ENCODE measurements at regions not wholly inside any gene's neighbourhood (a gene's known extent, or its start where the extent isn't known, plus 50 kb on each side); places are given as distances from the start of the nearest gene placed in this dataset.

DNA sequence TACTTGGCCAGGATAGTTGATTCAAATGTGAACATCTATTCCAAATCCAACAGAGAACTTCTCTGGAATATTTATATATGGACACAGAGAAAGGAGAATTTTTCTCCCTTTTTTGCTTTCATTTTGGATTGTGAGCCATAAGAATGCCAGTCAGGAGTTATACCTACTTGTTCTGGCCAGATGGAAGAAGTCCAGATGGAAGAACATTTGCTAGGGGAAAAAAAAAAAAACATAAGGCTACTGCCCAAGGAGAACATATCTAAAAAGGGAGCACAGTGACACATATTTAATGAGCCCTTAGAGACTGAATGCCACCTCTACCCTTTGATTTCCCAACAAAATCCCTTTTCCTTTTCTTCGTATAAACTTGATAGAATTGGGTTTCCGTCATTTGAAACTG, 61.7 kb upstream of the PPP2R2B start:
- Histone ChIP-seq H3K9me3 (ENCODE audit: control extremely low read depth in 1 of 5, control insufficient read depth in 4 of 5, insufficient read depth in 2 of 5, low read depth in 1 of 5, low read length in 4 of 5) (no peaks in the 10 kb centered on the region), H3K4me1 (ENCODE audit: control extremely low read depth in 1 of 4, control insufficient read depth in 4 of 4, insufficient read depth in 4 of 4, low read length in 3 of 4) (no peaks in the 10 kb centered on the region), H3K27me3 (replicated peaks in 2 of 5; ENCODE audit: control insufficient read depth in 4 of 5, insufficient read depth in 5 of 5, low read length in 4 of 5) (no peaks in the 10 kb centered on the region), H3K36me3 (ENCODE audit: control insufficient read depth in 4 of 4, insufficient read depth in 4 of 4, low read length in 3 of 4) (no peaks in the 10 kb centered on the region), H3K27ac (ENCODE audit: insufficient read depth in 1 of 2, low read depth in 1 of 2, low read length in 2 of 2, poor library complexity in 1 of 2, severe bottlenecking in 2 of 2) (no peak overlapping the region), H3K4me3 (ENCODE audit: control insufficient read depth in 1 of 7, extremely low read depth in 1 of 7, insufficient read depth in 4 of 7, low read depth in 2 of 7, low read length in 6 of 7) (no peak overlapping the region)
- WGBS (ENCODE audit: insufficient coverage), result 100% methylated on average over 2 of the region's 2 CpGs
- CTCF ChIA-PET, result interaction anchor here (1.9 kb wide), 1 partner anchor 26 kb away, joined by 9 read pairs; no protein-coding TSS in a partner anchor
- no peak for DNase-seq
- POLR2A ChIA-PET, result interaction anchor here (0.6 kb wide), 1 partner anchor 234 kb away, joined by 3 read pairs; no protein-coding TSS in a partner anchor

DNA sequence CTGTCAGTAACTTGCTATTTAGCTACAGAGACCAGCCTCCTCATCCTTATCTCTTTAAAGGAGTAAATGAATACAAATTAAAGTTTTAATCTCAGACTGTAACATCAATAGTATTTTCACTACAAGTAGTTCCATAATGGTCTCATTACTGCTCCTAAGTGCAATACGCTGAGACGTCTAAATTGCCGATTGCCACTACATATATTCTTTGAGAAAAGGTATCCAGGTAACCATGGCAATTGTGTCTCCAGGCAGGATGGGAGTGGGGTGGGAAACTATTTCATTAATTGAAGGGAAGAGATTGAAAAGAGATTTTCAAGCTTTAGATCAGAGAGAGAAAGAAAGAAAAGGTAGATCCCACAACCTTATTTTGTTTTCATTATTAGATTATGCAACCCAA, 65.5 kb upstream of the PPP2R2B start:
- no peaks in the 10 kb centered on the region for H3K27me3 ChIP-seq (replicated peaks in 2 of 5; ENCODE audit: control insufficient read depth in 4 of 5, insufficient read depth in 5 of 5, low read length in 4 of 5)
- H3K9me3 ChIP-seq (ENCODE audit: control extremely low read depth in 1 of 5, control insufficient read depth in 4 of 5, insufficient read depth in 2 of 5, low read depth in 1 of 5, low read length in 4 of 5), result no peaks in the 10 kb centered on the region
- ChIA-PET CTCF (no interaction called here), POLR2A (no interaction called here)
- H3K36me3 ChIP-seq (ENCODE audit: control insufficient read depth in 4 of 4, insufficient read depth in 4 of 4, low read length in 3 of 4), result no peaks in the 10 kb centered on the region
- H3K27ac ChIP-seq (ENCODE audit: insufficient read depth in 1 of 2, low read depth in 1 of 2, low read length in 2 of 2, poor library complexity in 1 of 2, severe bottlenecking in 2 of 2), result no peak overlapping the region
- 100% methylated on average over 3 of the region's 3 CpGs for WGBS (ENCODE audit: insufficient coverage)
- DNase-seq, result no peak
- no peak overlapping the region for H3K4me3 ChIP-seq (ENCODE audit: control insufficient read depth in 1 of 7, extremely low read depth in 1 of 7, insufficient read depth in 4 of 7, low read depth in 2 of 7, low read length in 6 of 7)
- H3K4me1 ChIP-seq (ENCODE audit: control extremely low read depth in 1 of 4, control insufficient read depth in 4 of 4, insufficient read depth in 4 of 4, low read length in 3 of 4), result no peaks in the 10 kb centered on the region

DNA sequence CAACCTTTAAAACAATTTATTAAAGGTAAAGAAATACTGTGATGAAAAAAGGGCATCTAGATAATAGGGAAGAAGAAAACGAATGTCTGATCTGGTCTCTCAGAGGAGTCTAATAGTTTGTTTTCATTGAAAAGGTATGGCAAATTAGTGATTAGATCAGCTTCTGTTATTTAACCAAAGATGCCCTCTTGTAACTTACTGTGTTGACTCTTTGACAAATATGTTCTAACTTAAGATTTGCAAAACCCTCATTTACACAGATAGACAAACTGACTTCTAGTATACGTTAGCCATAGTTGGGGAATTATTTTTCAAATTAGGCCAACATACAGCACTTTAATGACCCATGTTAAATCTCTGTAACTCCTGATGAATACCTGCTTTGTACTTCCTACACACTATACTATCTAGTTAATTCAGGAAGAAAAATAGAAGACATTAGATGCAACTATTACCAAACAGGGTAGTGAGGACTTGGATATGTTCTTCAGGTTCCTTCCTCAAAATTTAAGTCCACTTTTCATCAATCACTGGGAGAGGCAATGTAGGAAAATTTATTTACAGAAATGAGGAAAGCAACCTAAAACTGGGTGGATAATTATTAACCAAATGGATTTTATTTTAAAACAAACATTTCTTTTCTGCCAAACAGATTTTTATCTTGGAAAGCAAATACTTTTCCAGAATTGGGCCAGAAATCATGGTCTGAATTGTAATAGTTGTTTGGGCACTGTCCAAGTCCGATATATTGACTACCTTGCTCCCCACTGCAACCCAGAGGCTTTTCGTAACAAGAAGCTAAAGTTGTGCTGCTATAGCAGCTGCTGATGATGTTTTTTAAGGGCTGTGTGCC, 66.4 kb upstream of the PPP2R2B start:
- no peaks in the 10 kb centered on the region for H3K27me3 ChIP-seq (replicated peaks in 2 of 5; ENCODE audit: control insufficient read depth in 4 of 5, insufficient read depth in 5 of 5, low read length in 4 of 5)
- 100% methylated on average over 1 of the region's 4 CpGs for WGBS (ENCODE audit: insufficient coverage)
- ChIA-PET CTCF (no interaction called here), POLR2A (no interaction called here)
- H3K4me3 ChIP-seq (ENCODE audit: control insufficient read depth in 1 of 7, extremely low read depth in 1 of 7, insufficient read depth in 4 of 7, low read depth in 2 of 7, low read length in 6 of 7), result no peak overlapping the region
- no peak for DNase-seq
- no peaks in the 10 kb centered on the region for H3K4me1 ChIP-seq (ENCODE audit: control extremely low read depth in 1 of 4, control insufficient read depth in 4 of 4, insufficient read depth in 4 of 4, low read length in 3 of 4)
- no peaks in the 10 kb centered on the region for H3K9me3 ChIP-seq (ENCODE audit: control extremely low read depth in 1 of 5, control insufficient read depth in 4 of 5, insufficient read depth in 2 of 5, low read depth in 1 of 5, low read length in 4 of 5)
- H3K36me3 ChIP-seq (ENCODE audit: control insufficient read depth in 4 of 4, insufficient read depth in 4 of 4, low read length in 3 of 4), result no peaks in the 10 kb centered on the region
- H3K27ac ChIP-seq (ENCODE audit: insufficient read depth in 1 of 2, low read depth in 1 of 2, low read length in 2 of 2, poor library complexity in 1 of 2, severe bottlenecking in 2 of 2), result no peak overlapping the region

DNA sequence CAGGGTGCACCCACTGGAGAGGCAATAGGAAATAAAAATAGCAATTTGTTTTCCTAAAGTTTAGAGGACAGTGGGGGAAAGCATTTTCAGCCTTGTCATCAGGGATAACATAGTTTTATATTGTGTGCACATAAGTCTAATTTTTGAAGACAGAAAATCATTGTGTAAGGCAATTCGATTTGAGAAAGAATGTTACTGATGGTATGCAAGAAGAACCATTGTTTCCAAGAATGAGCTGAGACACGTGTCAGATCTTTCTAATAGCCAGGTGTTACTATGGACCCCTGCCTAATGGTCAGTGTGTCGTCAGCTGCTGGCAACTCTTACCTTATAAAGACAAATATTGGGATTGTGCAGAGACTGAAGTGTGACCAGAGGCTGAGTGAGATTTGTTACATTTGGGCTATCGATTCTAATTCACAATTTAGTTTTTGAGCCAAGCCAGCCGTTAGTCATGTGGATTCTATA, 67.1 kb upstream of the PPP2R2B start:
- no peak for DNase-seq
- ChIA-PET CTCF (no interaction called here), POLR2A (no interaction called here)
- Histone ChIP-seq H3K9me3 (ENCODE audit: control extremely low read depth in 1 of 5, control insufficient read depth in 4 of 5, insufficient read depth in 2 of 5, low read depth in 1 of 5, low read length in 4 of 5) (no peaks in the 10 kb centered on the region), H3K27ac (ENCODE audit: insufficient read depth in 1 of 2, low read depth in 1 of 2, low read length in 2 of 2, poor library complexity in 1 of 2, severe bottlenecking in 2 of 2) (no peak overlapping the region), H3K4me3 (ENCODE audit: control insufficient read depth in 1 of 7, extremely low read depth in 1 of 7, insufficient read depth in 4 of 7, low read depth in 2 of 7, low read length in 6 of 7) (no peak overlapping the region), H3K4me1 (ENCODE audit: control extremely low read depth in 1 of 4, control insufficient read depth in 4 of 4, insufficient read depth in 4 of 4, low read length in 3 of 4) (no peaks in the 10 kb centered on the region), H3K36me3 (ENCODE audit: control insufficient read depth in 4 of 4, insufficient read depth in 4 of 4, low read length in 3 of 4) (no peaks in the 10 kb centered on the region), H3K27me3 (replicated peaks in 2 of 5; ENCODE audit: control insufficient read depth in 4 of 5, insufficient read depth in 5 of 5, low read length in 4 of 5) (no peaks in the 10 kb centered on the region)
- 96% methylated on average over 5 of the region's 5 CpGs for WGBS (ENCODE audit: insufficient coverage)

DNA sequence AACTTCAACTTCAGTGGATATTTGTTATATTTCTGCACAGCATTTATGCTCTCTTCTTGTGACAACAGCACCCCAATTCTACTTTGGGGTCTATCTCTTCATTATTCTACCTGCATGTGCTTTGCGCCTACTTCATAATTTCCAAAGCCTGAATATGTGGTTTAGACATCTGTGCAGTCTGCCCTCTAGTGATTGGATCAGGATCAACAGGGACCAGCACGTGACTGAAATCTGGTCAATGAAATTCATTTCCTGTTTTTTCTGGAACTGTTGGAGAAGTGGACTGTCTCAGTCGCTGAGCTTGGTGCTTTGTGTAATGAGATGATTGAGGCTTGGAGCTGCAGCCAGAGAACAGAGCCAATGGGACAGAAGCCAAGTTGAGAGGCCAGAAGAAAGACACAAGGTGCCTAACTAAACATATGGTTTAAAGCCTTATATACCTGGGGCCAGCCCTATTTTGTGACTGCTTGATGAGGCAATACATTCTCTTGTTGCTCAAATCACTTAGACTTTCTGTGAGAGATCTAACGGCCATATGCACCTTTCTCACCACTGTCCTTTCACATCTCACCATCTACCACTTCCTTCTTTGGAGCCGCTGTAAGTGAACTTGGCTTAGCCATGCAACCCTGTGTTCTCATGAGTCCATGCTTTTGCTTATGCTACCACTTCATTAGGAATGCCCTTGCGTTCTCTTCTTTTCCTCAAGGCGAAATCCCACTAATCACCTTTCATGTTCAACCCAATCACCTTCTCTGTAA, 68.8 kb upstream of the PPP2R2B start:
- Histone ChIP-seq H3K27ac (ENCODE audit: insufficient read depth in 1 of 2, low read depth in 1 of 2, low read length in 2 of 2, poor library complexity in 1 of 2, severe bottlenecking in 2 of 2) (no peak overlapping the region), H3K4me3 (ENCODE audit: control insufficient read depth in 1 of 7, extremely low read depth in 1 of 7, insufficient read depth in 4 of 7, low read depth in 2 of 7, low read length in 6 of 7) (no peak overlapping the region), H3K36me3 (ENCODE audit: control insufficient read depth in 4 of 4, insufficient read depth in 4 of 4, low read length in 3 of 4) (no peaks in the 10 kb centered on the region), H3K9me3 (ENCODE audit: control extremely low read depth in 1 of 5, control insufficient read depth in 4 of 5, insufficient read depth in 2 of 5, low read depth in 1 of 5, low read length in 4 of 5) (no peaks in the 10 kb centered on the region), H3K4me1 (ENCODE audit: control extremely low read depth in 1 of 4, control insufficient read depth in 4 of 4, insufficient read depth in 4 of 4, low read length in 3 of 4) (no peaks in the 10 kb centered on the region), H3K27me3 (replicated peaks in 2 of 5; ENCODE audit: control insufficient read depth in 4 of 5, insufficient read depth in 5 of 5, low read length in 4 of 5) (no peaks in the 10 kb centered on the region)
- WGBS (ENCODE audit: insufficient coverage), result 72% methylated on average over 6 of the region's 7 CpGs
- peak; percentile 11 to 48 (median 47) for DNase-seq
- CTCF ChIA-PET, result interaction anchor here (1.2 to 1.5 kb wide), 3 partner anchors 19 to 294 kb away, joined by 3 to 4 read pairs (median 3); no protein-coding TSS in a partner anchor
- POLR2A ChIA-PET, result no interaction called here

DNA sequence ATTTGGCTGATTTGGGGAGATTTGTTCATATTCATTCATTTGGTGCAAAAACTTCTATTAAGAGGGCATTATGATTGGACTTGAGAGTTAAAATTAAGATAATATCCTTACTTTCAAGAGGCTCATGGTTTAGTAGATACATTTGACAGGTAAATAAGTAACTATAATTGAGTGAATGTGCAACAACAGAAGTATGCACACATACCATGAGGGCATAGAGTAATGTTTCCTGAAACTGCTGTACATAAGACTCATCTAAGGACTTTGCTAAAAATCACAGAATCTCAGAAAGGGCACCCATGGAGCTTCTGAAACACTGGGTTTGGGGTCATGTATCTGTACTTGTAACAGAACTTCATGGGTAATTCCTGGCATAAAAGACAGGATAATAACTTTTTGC, 70.1 kb upstream of the PPP2R2B start:
- ChIA-PET POLR2A (no interaction called here), CTCF (no interaction called here)
- no peaks in the 10 kb centered on the region for H3K9me3 ChIP-seq (ENCODE audit: control extremely low read depth in 1 of 5, control insufficient read depth in 4 of 5, insufficient read depth in 2 of 5, low read depth in 1 of 5, low read length in 4 of 5)
- no peaks in the 10 kb centered on the region for H3K27me3 ChIP-seq (replicated peaks in 2 of 5; ENCODE audit: control insufficient read depth in 4 of 5, insufficient read depth in 5 of 5, low read length in 4 of 5)
- H3K36me3 ChIP-seq (ENCODE audit: control insufficient read depth in 4 of 4, insufficient read depth in 4 of 4, low read length in 3 of 4), result no peaks in the 10 kb centered on the region
- no peak for DNase-seq
- no peaks in the 10 kb centered on the region for H3K4me1 ChIP-seq (ENCODE audit: control extremely low read depth in 1 of 4, control insufficient read depth in 4 of 4, insufficient read depth in 4 of 4, low read length in 3 of 4)
- no peak overlapping the region for H3K4me3 ChIP-seq (ENCODE audit: control insufficient read depth in 1 of 7, extremely low read depth in 1 of 7, insufficient read depth in 4 of 7, low read depth in 2 of 7, low read length in 6 of 7)
- no peak overlapping the region for H3K27ac ChIP-seq (ENCODE audit: insufficient read depth in 1 of 2, low read depth in 1 of 2, low read length in 2 of 2, poor library complexity in 1 of 2, severe bottlenecking in 2 of 2)

DNA sequence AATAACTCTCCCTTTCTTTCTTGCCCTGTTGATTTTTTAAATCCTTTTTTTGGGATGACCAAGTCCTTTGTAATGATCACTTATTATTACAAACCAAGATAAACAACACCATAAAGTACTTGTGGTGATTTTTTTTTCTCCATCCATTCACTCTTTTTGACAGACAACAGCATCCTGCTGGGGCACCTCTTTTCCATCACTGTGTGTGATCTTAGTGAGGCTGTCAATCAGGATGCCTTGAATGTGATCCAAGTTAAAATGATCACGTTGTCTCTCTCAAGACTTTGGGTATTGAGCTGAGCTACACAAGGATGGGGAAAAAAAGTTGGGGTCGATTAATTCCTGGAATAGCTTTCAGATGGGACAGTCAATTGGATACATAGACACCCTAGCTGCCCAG, 73.6 kb upstream of the PPP2R2B start:
- WGBS (ENCODE audit: insufficient coverage), result 86% methylated on average over 1 of the region's 2 CpGs
- Histone ChIP-seq H3K4me3 (ENCODE audit: control insufficient read depth in 1 of 7, extremely low read depth in 1 of 7, insufficient read depth in 4 of 7, low read depth in 2 of 7, low read length in 6 of 7) (no peak overlapping the region), H3K27me3 (replicated peaks in 2 of 5; ENCODE audit: control insufficient read depth in 4 of 5, insufficient read depth in 5 of 5, low read length in 4 of 5) (no peaks in the 10 kb centered on the region), H3K36me3 (ENCODE audit: control insufficient read depth in 4 of 4, insufficient read depth in 4 of 4, low read length in 3 of 4) (no peaks in the 10 kb centered on the region), H3K4me1 (ENCODE audit: control extremely low read depth in 1 of 4, control insufficient read depth in 4 of 4, insufficient read depth in 4 of 4, low read length in 3 of 4) (no peaks in the 10 kb centered on the region), H3K27ac (ENCODE audit: insufficient read depth in 1 of 2, low read depth in 1 of 2, low read length in 2 of 2, poor library complexity in 1 of 2, severe bottlenecking in 2 of 2) (no peak overlapping the region), H3K9me3 (ENCODE audit: control extremely low read depth in 1 of 5, control insufficient read depth in 4 of 5, insufficient read depth in 2 of 5, low read depth in 1 of 5, low read length in 4 of 5) (no peaks in the 10 kb centered on the region)
- no peak for DNase-seq
- CTCF ChIA-PET, result interaction anchor here (2.1 kb wide), 1 partner anchor 14 kb away, joined by 8 read pairs; no protein-coding TSS in a partner anchor
- POLR2A ChIA-PET, result no interaction called here
